ENCODE measurements at regions not wholly inside any gene's neighbourhood (a gene's known extent, or its start where the extent isn't known, plus 50 kb on each side); places are given as distances from the start of the nearest gene placed in this dataset.

DNA sequence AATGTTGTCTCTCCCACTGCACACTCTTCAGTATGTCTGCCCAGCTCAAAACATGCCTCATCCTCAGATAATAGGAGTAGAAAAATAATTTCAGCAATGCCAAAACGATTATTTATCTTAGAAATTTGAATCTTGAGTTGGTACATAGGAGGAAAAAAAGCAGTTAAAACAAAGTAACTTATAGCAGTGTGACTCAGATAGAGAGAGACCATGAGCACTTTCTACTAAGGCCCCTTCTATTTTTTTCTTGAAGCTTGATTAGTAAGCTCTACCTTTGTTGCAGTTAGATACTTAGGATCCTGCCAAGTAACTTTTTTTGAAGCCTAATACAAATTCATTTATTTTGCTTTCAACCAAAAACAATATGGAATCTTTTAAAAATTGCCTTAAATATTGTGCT is 212.3 kb downstream of the MAD2L1 start (continued):
- no peak for TF ChIP-seq NCOA6 (IDR thresholded peaks at IDR 0.05)
- TF ChIP-seq BRD9 (IDR thresholded peaks at IDR 0.05; ENCODE audit: low read depth, partially characterized antibody) = no peak
- TF ChIP-seq SIN3A (IDR thresholded peaks at IDR 0.05; ENCODE audit: borderline replicate concordance in 2 of 2, control insufficient read depth in 1 of 2, low read depth in 2 of 2, low read length in 2 of 2) = no peak
- no peak for TF ChIP-seq BRF1 (IDR thresholded peaks at IDR 0.05; ENCODE audit: borderline replicate concordance, extremely low read depth, insufficient read length)

DNA sequence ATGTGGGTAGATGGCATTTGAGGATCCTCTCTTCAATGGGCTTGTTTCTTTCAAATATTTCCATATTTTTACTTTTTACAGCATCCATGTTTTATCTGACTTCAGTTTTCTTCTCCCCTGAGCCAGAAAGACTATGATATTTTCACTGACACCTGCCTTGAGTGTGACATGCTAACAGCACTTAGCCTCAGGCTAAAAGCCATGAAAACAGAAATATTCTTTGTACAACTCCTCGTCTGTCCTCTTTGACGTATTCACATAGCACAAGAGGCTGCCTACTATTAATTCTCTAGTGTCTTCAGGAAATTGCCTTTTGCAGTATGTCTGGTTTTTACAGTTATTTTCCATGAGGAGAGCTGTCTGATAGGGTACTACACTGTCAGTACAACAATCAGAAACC is 215.0 kb downstream of the MAD2L1 start:
- no peaks in the 10 kb centered on the region for H4K20me1 ChIP-seq (replicated peaks; ENCODE audit: control insufficient read depth, insufficient read depth, low read length)
- H3K36me3 ChIP-seq (ENCODE audit: control insufficient read depth, insufficient read depth, low read length) = no peaks in the 10 kb centered on the region
- 0% methylated on average over 2 of the region's 2 CpGs for WGBS (ENCODE audit: insufficient coverage, low coverage, missing lambda C conversion rate)
- FAIRE-seq (no peak), DNase-seq (ENCODE audit: extremely low read depth in 1 of 4, low spot score in 3 of 4) (no peak), ATAC-seq (no peak)
- ChIA-PET CTCF (ENCODE audit: low intra/inter-chr PET ratio) (no interaction called here), POLR2A (no interaction called here)
- H3K9me3 ChIP-seq (replicated peaks; ENCODE audit: control insufficient read depth, insufficient read depth, low read depth, low read length) = no peaks in the 10 kb centered on the region
- TF ChIP-seq POLR2A (conservative IDR thresholded peaks at IDR 0.05) = no peak
- TF ChIP-seq, protein P1, sequence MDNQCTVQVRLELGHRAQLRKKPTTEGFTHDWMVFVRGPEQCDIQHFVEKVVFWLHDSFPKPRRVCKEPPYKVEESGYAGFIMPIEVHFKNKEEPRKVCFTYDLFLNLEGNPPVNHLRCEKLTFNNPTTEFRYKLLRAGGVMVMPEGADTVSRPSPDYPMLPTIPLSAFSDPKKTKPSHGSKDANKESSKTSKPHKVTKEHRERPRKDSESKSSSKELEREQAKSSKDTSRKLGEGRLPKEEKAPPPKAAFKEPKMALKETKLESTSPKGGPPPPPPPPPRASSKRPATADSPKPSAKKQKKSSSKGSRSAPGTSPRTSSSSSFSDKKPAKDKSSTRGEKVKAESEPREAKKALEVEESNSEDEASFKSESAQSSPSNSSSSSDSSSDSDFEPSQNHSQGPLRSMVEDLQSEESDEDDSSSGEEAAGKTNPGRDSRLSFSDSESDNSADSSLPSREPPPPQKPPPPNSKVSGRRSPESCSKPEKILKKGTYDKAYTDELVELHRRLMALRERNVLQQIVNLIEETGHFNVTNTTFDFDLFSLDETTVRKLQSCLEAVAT (IDR thresholded peaks at IDR 0.05) = no peak
- no peak for TF ChIP-seq ZNF431 (CRISPR knock-in tag; IDR thresholded peaks at IDR 0.05)
- TF ChIP-seq ZNF174 (CRISPR knock-in tag; IDR thresholded peaks at IDR 0.05) = no peak
- TF ChIP-seq, protein P2, sequence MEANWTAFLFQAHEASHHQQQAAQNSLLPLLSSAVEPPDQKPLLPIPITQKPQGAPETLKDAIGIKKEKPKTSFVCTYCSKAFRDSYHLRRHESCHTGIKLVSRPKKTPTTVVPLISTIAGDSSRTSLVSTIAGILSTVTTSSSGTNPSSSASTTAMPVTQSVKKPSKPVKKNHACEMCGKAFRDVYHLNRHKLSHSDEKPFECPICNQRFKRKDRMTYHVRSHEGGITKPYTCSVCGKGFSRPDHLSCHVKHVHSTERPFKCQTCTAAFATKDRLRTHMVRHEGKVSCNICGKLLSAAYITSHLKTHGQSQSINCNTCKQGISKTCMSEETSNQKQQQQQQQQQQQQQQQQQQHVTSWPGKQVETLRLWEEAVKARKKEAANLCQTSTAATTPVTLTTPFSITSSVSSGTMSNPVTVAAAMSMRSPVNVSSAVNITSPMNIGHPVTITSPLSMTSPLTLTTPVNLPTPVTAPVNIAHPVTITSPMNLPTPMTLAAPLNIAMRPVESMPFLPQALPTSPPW (CRISPR knock-in tag; IDR thresholded peaks at IDR 0.05) = no peak
- TF ChIP-seq ZNF436 (CRISPR knock-in tag; IDR thresholded peaks at IDR 0.05) = no peak
- no peak for TF ChIP-seq RFX5 (IDR thresholded peaks at IDR 0.05; ENCODE audit: low read depth, low read length)
- TF ChIP-seq, protein P3, sequence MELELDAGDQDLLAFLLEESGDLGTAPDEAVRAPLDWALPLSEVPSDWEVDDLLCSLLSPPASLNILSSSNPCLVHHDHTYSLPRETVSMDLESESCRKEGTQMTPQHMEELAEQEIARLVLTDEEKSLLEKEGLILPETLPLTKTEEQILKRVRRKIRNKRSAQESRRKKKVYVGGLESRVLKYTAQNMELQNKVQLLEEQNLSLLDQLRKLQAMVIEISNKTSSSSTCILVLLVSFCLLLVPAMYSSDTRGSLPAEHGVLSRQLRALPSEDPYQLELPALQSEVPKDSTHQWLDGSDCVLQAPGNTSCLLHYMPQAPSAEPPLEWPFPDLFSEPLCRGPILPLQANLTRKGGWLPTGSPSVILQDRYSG (tag; conservative IDR thresholded peaks at IDR 0.05; ENCODE audit: low read depth) = no peak
- no peaks in the 10 kb centered on the region for H3K79me2 ChIP-seq (ENCODE audit: control insufficient read depth, insufficient read depth, low read length)
- H3K27me3 ChIP-seq (ENCODE audit: control insufficient read depth in 2 of 2, insufficient read depth in 2 of 2, low read length in 2 of 2) = no peaks in the 10 kb centered on the region
- no TSS peak for BruUV-seq (replicated peaks)
- H3K27ac ChIP-seq (ENCODE audit: extremely low read depth, low read depth, low read length) = no peak overlapping the region
- intact Hi-C loops (cut with micrococcal nuclease) (no loop called here), in situ Hi-C loops (cut with MboI) (no loop called here)
- no peaks in the 10 kb centered on the region for H3K4me1 ChIP-seq (replicated peaks in 1 of 2; ENCODE audit: control insufficient read depth in 2 of 2, insufficient read depth in 2 of 2, low read length in 2 of 2)
- no peak overlapping the region for H3K4me3 ChIP-seq
- no peak overlapping the region for H3K4me2 ChIP-seq (ENCODE audit: insufficient read depth, low read length)
- H3K9me1 ChIP-seq (ENCODE audit: control insufficient read depth, insufficient read depth, low read length) = no peaks in the 10 kb centered on the region
- H3K9ac ChIP-seq (ENCODE audit: insufficient read depth in 1 of 2, low read depth in 2 of 2, low read length in 2 of 2) = no peak overlapping the region
- no peak overlapping the region for H2AFZ ChIP-seq (ENCODE audit: low read depth, low read length)

Data from K562 (cell line).